Astrocyte of the cerebellum (primary cell): ENCODE measurements at regions not wholly inside any gene's neighbourhood (a gene's known extent, or its start where the extent isn't known, plus 50 kb on each side); places are given as distances from the start of the nearest gene placed in this dataset.

Source experiments
- DNase-seq: peaks from one replicate; pipeline ENCODE4 v3.0.0-alpha.2; 2011; ENCODE audit warnings: low read depth
- H3K4me3 ChIP-seq: 2 replicates; pipeline ENCODE4 v1.5.1; 2011; ENCODE audit warnings: mild to moderate bottlenecking, low read depth, low read length, moderate library complexity
- CTCF ChIP-seq: IDR thresholded peaks from 2 replicates; pipeline ENCODE4 v1.5.1; 2012; ENCODE audit warnings: low read length, low read depth, moderate library complexity, mild to moderate bottlenecking; ENCODE audit errors: missing control alignments
- in situ Hi-C: cut with HindIII; loops from 2 replicates; pipeline ENCODE4 v1.10.0; 2017; ENCODE audit warnings: low sequenced_read_pairs

- H3K4me3 ChIP-seq, result no peak overlapping the region
- no peak for TF ChIP-seq CTCF
- in situ Hi-C loops, result no loop called here
- no peak for DNase-seq
Measured at GRCh38 chrX:69037786-69038185, 127.5 kb downstream of the PJA1 start.

GRCh38 chrX:69036674-69037573, 128.3 kb downstream of the PJA1 start:
- in situ Hi-C loops, result no loop called here
- DNase-seq, result no peak
- H3K4me3 ChIP-seq, result no peak overlapping the region
- no peak for TF ChIP-seq CTCF

- in situ Hi-C loops, result no loop called here
- H3K4me3 ChIP-seq, result no peak overlapping the region
- no peak for DNase-seq
- no peak for TF ChIP-seq CTCF
Measured at GRCh38 chrX:69034451-69034850, 130.8 kb downstream of the PJA1 start.

- no peak for TF ChIP-seq CTCF
- no peak overlapping the region for H3K4me3 ChIP-seq
- in situ Hi-C loops, result no loop called here
- DNase-seq, result no peak
Measured at GRCh38 chrX:69033936-69034335, 131.3 kb downstream of the PJA1 start.

GRCh38 chrX:69032601-69033000, 132.7 kb downstream of the PJA1 start:
- no peak for DNase-seq
- TF ChIP-seq CTCF, result no peak
- in situ Hi-C loops, result no loop called here
- H3K4me3 ChIP-seq, result no peak overlapping the region

- no peak for DNase-seq
- no peak for TF ChIP-seq CTCF
- in situ Hi-C loops, result no loop called here
Measured at GRCh38 chrX:69031971-69032391, 133.3 kb downstream of the PJA1 start.

More at GRCh38 chrX:69031971-69032391, 133.3 kb downstream of the PJA1 start:
- H3K4me3 ChIP-seq, result no peak overlapping the region
